ENCODE measurements at regions not wholly inside any gene's neighbourhood (a gene's known extent, or its start where the extent isn't known, plus 50 kb on each side); places are given as distances from the start of the nearest gene placed in this dataset.
"Not testable (repeated sequence)": the region's sequence is repeated elsewhere in the genome, so short reads cannot be mapped to it uniquely, and the experiment has no call there.

DNA sequence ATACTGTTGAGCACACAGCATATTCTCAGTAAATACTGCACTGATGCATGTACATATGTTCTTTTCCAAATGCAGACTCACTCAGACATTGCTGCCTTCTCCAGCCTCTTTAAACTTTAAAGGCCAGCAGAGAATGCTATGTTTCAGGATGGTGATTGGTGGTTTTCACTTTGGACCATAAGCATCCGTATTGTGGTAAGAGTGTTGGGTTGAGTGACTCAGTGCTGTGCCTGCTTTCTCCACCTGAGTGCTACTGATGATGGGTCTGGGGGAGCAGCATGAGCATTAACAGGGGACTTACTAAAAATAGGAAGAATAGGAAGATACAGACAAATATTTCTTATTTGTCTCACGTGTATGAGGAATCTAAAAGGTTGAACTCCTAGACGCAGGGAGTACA is 56.3 kb upstream of the ZNF92 start:
- DNase-seq: no peak

DNA sequence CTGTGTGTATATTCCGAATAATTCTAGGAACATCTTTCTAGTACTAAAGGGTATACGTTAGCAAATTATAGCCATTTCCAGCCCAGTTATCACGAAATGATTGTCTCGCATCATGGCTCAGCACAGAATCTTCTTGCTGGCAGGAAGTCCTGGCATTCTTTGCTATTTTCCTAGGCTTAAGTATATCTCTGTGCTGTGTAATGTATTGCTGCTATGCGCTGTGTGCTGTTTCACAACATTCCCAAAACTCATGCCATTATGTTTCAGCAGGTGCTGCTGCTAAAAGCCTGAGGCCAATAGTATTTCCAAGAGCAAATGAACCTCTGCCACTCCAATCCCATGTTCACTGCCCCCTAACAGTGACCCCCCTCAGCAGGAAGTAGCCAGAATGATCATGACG is 62.9 kb upstream of the ZNF92 start:
- no peak for DNase-seq

DNA sequence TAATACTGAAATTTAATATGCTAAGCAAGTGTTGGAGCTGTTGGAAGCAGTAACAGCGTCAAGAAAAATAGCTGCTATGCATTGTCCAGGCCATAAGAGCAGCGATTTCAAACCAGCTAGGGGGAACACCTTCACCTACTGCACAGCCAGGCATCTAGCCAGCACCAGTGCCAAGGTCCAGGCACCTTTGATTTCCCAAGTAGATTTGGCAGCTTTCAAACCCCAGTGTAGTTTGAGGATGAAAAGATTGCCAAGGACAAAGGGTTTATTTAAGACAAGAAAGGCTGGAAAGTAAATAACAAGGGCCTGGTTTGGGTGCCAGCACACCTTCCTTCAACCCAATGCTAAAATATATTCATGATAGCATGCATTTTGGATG is 65.4 kb upstream of the ZNF92 start:
- DNase-seq: no peak

DNA sequence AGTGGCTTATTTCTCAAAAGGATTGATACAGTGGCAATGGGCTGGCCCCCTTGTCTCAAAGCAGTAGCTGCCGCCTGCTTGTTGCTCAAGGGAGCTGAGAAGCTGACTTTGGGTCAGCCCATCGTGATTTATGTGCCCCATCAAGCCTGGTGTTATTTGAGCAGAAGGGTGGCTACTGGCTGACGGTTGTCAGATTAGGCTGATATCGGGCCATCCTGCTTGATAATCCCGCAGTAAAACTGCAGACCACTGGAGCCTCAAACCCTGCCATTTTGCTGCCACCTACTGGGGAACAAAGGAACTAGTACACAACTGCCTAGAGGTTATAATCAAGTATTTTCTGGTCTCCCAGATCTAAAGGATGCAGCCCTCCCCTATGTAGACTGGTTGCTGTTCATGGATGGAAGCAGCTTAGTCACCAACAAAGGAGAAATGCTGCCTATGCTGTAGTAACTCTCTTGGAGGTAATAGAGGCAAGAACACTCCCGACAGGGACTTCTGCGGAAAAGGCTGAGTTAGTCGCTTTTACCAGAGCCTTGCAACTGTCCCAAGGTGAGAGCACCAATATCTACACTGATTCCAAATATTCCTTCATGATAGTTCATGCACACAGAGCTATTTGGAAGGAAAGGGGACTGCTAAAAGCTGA is 65.9 kb upstream of the ZNF92 start:
- DNase-seq: peak; percentile 40

DNA sequence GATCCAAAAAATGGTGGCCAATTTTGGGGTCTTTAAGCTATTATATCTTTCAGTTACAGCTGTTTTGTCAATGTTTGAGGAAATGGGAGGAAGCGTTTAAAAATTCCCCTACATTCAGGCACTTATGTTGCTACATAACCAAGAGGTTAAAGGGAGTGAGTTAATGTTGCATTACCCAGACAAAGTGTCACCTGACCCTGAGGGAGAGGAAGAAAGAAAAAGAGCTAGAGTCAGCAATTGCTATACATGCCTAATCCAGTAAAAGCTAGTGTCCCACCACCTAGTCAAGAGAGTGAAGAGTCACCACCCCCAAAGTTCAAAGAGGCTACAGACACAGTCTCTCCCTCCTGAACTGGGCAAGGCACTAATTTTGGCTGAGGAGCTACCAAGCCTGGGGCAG is 69.5 kb upstream of the ZNF92 start:
- no peak for DNase-seq

DNA sequence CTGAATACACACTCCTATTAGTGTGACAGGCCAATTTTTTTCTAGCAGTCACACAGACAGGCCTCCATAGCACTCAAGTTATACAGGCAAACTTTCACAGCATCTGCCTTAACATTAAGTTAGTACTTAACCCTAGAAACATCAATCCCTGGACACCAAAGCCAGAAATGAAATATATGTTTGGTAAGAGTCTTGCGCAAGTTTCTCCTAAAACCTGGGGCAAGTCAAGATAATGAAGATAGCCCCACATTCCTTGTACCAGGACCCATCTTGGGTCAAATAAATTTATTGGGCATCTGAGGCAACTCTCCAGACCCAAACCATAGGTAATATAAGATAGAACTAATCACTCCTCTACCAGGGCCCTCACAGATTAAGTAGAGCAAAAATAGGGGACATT is 70.8 kb upstream of the ZNF92 start:
- DNase-seq: no peak

DNA sequence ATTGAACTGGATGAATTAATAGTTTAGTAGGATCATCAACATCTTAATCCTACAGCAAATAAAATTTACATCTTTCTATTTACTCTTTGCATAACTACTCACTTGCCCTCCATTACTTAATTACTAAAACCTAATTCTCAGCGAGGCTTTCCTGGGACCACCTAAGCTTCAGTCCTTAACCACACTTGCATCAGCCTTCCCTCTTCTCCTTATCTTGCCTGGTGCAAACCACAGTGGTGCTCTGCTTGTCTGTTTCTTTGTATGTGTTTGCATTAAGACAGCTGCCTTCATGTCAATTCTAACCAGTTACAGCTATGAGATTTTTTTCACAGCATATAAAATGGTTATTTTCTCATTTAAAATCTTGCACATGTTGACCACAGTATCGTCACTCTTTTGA is 72.6 kb upstream of the ZNF92 start:
- DNase-seq: no peak

DNA sequence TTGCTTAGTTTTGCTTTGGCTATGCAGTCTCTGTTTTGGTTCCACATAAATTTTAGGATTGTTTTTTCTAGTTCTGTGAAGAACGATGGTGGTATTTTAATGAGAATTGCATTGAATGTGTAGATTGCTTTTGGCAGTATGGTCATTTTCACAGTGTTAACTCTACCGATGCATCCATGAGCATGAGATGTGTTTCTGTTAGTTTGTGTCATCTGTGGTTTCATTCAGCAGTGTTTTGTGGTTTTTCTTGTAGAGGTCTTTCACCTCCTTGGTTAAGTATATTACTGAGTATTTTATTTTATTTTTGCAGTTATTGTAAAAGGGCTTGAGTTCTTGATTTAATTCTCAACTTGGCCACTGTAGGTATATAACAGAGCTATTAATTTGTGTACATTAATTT is 78.2 kb upstream of the ZNF92 start:
- DNase-seq: no peak

DNA sequence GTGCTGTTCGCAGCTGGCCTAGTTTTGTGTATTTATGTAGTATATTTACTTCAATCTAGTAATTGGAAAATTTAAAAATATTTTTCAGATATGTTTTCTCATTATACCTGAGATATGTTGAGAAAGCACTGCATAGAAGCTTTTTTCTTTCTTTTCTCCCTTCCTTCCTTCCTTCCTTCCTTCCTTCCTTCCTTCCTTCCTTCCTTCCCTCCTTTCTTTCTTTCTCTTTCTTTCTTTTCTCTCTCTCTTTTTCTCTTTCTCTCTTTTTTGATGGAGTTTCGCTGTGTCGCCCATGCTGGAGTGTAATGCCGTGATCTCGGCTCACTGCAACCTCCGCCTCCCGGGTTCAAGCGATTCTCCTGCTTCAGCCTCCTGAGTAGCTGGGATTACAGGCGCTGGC is 83.3 kb upstream of the ZNF92 start:
- not testable (repeated sequence) for DNase-seq

DNA sequence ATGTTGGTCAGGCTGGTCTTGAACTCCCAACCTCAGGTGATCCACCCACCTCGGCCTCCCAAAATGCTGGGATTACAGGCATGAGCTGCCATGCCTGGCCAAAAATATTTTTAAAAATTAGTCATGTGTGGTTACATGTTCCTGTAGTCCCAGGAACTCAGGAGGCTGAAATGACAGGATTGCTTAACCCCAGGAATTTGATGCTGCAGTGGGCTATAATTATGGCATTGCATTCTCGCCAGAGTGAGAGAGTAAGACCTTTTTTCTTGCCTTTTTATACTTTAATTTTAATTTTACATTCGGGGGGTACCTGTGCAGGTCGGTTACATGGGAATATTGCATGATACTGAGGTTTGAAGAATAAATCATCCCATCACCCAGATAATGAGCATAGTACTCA is 86.6 kb upstream of the ZNF92 start:
- no peak for DNase-seq

DNA sequence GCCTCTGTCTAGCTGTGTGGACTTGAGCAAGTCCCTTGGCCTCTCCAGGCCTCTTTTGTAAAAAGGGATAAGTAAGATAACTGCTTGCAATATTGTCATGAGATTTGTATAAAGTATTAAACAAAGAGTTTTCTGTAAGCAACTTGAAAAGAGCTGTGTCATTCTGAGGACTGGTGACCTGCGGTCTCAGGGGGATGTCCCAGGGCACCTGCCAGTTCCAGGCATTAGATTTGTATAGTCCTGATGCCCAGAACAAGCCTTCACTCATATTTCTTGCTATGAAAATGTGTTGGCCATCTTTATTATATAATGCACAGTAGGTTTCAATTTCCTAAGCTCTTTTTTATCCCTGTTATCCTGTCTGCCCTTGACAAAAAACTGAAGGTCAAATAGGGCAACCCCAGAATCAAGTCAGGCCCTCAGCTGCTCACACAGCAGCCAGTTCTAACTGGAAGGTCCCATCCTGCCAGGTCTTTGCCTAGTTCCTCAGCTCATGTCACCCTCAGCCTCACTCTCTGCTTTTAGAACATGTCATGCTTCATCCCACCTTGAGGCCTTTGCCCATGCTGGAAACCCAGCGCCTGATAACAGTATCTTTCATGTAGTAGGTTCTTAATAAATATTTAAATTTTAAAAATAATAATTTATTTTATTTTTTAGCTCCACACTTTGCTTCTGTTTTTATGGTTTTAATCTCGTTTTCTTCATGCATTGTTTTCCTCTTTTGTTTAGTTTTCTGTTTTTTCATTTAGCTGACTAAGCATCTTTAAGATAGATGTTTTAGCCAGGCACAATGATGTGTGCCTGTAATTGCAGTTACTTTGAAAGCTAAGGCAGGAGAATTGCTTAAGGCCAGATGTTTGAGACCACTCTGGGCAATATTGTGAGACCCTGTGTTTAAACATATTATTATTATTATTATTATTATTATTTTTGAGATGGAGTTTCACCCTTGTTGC is 87.5 kb upstream of the ZNF92 start:
- no peak for DNase-seq

DNA sequence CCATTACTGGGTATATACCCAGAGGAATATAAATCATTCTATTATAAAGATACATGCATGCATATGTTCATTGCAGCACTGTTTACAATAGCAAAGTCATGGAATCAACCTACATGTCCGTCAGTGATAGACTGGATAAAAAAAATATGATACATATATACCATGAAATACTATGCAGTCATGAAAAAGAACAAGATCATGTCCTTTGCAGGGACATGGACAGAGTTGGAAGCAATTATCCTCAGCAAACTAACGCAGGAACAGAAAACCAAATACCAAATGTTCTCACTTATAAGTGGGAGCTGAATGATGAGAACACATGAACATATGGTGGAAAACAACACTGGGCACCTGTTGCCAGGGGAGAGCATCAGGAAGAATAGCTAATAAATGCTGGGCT is 88.4 kb upstream of the ZNF92 start:
- DNase-seq: not testable (repeated sequence)

DNA sequence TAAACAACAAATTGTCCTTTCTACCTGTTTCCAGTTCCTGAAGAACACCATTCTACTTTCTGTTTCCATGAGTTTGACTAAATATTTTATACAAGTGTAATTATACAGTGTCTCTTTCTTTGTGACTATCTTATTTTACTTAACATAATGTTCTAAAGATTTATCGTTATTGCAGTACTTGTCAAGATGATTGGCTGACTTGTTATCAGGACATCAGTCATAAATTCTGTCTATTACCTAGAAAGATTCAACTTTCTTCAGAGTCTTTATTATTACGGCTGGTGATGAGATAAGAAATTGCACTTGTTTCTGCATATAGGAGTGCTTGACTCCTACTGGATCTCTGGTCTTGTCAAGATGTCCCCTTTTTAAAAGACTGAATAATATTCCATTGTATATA is 93.9 kb upstream of the ZNF92 start:
- no peak for DNase-seq

DNA sequence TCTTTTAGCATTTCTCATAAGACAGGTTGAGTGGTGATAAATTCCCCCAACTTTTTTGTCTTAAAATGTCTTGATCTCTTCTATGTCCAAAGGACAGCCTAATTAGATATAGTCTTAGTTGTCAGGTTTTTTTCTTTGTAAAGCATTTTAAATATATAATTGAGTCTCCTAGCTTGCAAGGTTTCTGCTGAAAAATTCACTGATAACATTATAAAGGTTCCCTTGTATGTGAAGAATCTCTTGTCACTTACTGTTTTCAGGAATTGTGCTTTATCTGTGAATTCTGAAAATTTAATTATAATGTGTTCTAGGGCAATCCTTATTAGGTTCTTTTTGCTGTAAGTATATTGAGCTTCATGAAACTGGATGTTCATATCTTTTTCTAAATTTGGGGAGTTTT is 96.8 kb upstream of the ZNF92 start:
- DNase-seq: no peak

DNA sequence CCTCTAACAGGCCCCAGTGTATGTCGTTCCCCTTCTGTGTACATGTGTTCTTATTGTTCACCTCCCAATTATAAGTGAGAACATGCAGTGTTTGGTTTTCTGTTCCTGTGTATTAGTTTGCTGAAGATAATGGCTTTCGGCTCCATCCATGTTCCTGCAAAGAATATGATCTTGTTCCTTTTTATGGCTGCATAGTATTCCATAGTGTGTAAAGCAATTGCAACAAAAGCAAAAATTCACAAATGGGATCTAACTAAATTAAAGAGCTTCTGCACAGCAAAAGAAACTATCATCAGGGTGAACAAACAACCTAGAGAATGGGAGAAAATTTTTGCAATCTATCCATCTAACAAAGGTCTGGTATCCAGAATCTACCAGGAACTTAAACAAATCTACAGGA is 102.2 kb upstream of the ZNF92 start:
- DNase-seq: not testable (repeated sequence)

DNA sequence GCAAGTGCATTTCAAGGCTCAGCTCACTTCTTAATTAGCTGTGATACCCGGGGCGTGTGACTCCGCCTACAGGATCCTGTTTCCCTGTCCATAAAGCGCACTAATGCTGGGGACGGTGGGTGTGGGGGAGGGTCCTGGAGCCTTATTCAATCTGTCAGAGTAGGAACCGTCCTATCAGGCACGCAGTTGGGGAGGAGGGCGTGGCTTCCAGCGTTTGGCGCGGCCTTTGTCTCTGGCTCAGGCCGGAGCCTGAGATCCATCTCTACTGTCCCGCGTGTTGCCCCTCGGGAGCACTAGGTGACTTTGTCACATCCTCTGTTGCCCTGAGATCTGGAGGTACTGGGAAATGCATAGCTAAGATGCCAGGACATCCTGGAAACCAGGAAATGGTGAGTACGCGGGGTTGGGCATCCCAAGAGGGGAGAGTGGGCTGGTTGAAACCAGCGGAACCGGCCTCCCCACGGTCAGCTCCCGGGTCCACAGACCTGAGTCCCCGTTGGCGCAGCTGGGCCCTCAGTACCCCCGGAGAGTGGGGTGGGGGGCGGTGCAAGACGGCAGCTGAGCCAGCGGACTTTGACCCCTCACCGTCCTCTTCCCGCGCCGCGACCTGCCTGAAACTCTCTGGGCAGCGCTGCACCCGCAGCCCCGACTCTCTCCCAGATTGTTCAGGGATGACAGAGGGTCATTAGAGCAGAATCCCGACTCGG is 104.4 kb upstream of the ZNF92 start:
- DNase-seq: peak; percentile 77

DNA sequence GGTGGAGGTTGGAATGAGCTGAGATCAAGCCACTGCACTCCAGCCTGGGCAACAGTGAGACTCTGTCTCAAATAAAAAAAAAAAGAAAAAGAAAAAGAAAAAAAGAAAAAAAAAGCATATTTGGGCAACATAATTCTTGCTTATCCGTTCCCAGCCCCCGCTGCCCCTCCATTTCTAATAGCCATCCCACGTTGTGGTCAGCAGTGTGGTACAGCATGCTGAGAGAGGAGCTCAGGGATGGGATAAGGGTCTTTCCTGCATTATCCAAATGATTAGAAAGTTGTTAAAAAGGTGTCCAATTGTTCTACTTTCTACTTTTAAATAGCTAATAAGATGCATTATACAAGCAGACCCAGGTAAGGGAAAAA is 104.9 kb upstream of the ZNF92 start:
- DNase-seq: no peak

DNA sequence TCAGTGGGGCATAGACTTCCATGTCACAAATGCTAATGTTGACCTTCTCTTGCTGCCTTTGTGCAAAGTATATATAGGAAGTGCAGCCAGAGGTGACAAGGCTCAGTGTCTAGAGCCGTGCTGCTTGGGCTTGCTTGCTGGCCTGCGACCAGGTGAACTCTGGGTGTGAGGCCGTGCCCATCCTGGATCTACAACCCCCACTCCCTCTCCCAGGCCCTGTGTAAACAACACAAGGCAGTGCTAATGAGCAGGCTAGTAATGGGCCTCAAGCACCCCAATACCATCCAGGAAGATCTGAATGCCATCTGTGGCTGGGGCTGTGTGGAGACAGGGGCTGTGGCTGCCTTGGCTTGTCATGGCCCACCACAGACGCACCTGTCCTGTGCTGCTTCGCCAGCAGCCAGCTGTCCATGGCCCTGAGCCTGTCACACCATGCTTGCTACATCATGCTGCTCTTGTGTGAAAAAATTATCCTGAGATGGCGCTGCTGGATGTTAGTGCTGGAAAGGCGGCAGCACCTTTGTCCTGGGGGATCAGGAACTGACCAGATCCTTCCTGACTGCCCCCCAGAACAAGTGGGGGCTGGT is 107.6 kb upstream of the ZNF92 start:
- no peak for DNase-seq

DNA sequence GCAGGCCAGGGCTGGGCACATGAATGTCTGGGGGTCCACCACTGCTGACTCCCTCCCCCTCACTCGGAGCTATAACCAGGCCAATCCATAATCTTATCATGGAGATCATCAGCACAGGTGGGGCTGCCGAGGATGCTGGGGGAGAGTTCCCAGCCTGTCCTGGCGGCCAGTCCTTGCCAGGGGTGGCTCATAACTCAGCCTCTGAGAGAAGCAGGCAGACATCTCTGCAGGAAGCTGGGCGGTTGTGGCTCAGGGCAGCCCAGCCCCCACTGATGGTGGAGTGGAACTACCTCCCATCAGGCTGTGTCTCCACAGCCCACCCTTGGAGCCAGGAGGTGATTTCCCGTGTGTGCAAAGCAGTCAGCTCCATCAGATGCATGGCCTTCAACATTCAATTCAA is 109.4 kb upstream of the ZNF92 start:
- no peak for DNase-seq

DNA sequence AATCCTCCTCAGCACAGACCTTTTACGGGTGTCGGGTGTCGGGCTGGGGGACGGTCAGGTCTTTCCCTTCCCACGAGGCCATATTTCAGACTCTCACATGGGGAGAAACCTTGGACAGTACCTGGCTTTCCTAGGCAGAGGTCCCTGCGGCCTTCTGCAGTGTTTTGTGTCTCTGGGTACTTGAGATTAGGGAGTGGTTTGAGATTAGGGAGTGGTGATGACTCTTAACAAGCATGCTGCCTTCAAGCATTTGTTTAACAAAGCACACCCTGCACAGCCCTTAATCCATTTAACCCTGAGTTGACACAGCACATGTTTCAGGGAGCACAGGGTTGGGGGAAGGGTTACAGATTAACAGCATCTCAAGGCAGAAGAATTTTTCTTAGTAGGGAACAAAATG is 113.0 kb upstream of the ZNF92 start:
- not testable (repeated sequence) for DNase-seq

DNA sequence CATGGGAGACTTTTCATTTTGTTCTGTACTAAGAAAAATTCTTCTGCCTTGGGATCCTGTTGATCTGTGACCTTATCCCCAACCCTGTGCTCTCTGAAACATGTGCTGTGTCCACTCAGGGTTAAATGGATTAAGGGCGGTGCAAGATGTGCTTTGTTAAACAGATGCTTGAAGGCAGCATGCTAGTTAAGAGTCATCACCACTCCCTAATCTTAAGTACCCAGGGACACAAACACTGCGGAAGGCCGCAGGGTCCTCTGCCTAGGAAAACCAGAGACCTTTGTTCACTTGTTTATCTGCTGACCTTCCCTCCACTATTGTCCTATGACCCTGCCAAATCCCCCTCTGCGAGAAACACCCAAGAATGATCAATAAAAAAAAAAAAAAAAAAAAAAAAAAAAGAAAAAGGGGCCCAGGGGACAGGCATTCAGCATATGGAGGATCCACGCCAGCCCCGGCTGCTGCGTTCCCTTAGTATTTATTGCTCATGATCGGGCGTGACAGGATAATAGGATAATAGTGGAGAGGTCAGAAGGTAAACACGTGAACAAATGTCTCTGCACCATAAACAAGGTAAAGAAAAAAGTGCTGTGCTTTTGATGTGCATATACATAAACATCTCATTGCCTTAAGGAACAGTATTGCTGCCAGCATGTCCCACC is 113.7 kb upstream of the ZNF92 start:
- DNase-seq: not testable (repeated sequence)

DNA sequence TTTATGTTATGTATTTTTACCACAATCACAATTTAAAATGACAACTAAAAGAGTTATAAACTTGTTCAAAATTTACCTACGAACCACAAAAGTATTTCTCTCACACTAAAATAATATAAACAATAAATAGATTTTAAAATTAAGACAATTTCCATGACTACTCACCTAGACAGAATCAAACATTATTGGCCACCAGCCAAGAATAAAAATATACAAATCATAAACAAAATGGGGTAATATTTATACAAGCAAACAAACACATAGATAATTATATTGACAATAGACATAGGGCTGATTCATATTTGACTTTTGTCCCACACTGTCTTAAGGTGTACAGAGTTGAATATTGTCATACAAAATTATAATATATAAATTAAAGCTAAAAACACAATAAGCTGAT is 119.6 kb upstream of the ZNF92 start:
- no peak for DNase-seq

Data from NCI-H774 (cell line).